AG08396 (cell line): ENCODE measurements at regions not wholly inside any gene's neighbourhood (a gene's known extent, or its start where the extent isn't known, plus 50 kb on each side); places are given as distances from the start of the nearest gene placed in this dataset.
"Not testable (repeated sequence)": the region's sequence is repeated elsewhere in the genome, so short reads cannot be mapped to it uniquely, and the experiment has no call there.

Experiments used
- DNase-seq: peaks from one replicate; pipeline ENCODE4 v3.0.0; 2012; ENCODE audit warnings: low spot score, mixed read lengths

- no peak for DNase-seq
These were observed 94.9 kb upstream of the COL5A1 start for GRCh38 chr9:134546746-134547145.

- DNase-seq: no peak
These were observed 94.2 kb upstream of the COL5A1 start for GRCh38 chr9:134547161-134548100.

GRCh38 chr9:134548185-134548584, 93.4 kb upstream of the COL5A1 start:
- DNase-seq: no peak

- no peak for DNase-seq
These were observed 93.0 kb upstream of the COL5A1 start for GRCh38 chr9:134548618-134549017.

GRCh38 chr9:134549336-134549735, 92.3 kb upstream of the COL5A1 start:
- DNase-seq: no peak

- not testable (repeated sequence) for DNase-seq
These were observed 91.5 kb upstream of the COL5A1 start for GRCh38 chr9:134550081-134550480.

- DNase-seq: no peak
These were observed 91.0 kb upstream of the COL5A1 start for GRCh38 chr9:134550584-134550983.

- no peak for DNase-seq
These were observed 90.4 kb upstream of the COL5A1 start for GRCh38 chr9:134551176-134551575.

- peak; percentile 90 for DNase-seq
These were observed 89.8 kb upstream of the COL5A1 start for GRCh38 chr9:134551644-134552348.

- no peak for DNase-seq
These were observed 89.1 kb upstream of the COL5A1 start for GRCh38 chr9:134552349-134552990.

- DNase-seq: no peak
These were observed 88.3 kb upstream of the COL5A1 start for GRCh38 chr9:134553061-134553891.

GRCh38 chr9:134553996-134554372, 87.6 kb upstream of the COL5A1 start:
- no peak for DNase-seq

- DNase-seq: no peak
These were observed 87.1 kb upstream of the COL5A1 start for GRCh38 chr9:134554373-134555093.

GRCh38 chr9:134555094-134555650, 86.4 kb upstream of the COL5A1 start:
- DNase-seq: no peak

GRCh38 chr9:134556531-134557068, 85.0 kb upstream of the COL5A1 start:
- no peak for DNase-seq

GRCh38 chr9:134557331-134557730, 84.3 kb upstream of the COL5A1 start:
- DNase-seq: no peak

- no peak for DNase-seq
These were observed 83.3 kb upstream of the COL5A1 start for GRCh38 chr9:134558124-134558905.

GRCh38 chr9:134559013-134559412, 82.6 kb upstream of the COL5A1 start:
- DNase-seq: no peak

- no peak for DNase-seq
These were observed 81.4 kb upstream of the COL5A1 start for GRCh38 chr9:134560206-134560605.

- DNase-seq: no peak
These were observed 80.9 kb upstream of the COL5A1 start for GRCh38 chr9:134560654-134561053.
